WI38 (cell line): ENCODE measurements at regions not wholly inside any gene's neighbourhood (a gene's known extent, or its start where the extent isn't known, plus 50 kb on each side); places are given as distances from the start of the nearest gene placed in this dataset.

Experiments used
- H3K4me3 ChIP-seq: 2 replicates; pipeline ENCODE4 v1.5.1; 2011; ENCODE audit warnings: low read depth, mild to moderate bottlenecking, control low read depth, low read length
- TF ChIP-seq, protein P1 (sequence below): IDR thresholded peaks from 2 replicates; pipeline ENCODE4 v1.5.1; 2012; ENCODE audit warnings: low read depth, mild to moderate bottlenecking, control low read depth, low read length

DNA sequence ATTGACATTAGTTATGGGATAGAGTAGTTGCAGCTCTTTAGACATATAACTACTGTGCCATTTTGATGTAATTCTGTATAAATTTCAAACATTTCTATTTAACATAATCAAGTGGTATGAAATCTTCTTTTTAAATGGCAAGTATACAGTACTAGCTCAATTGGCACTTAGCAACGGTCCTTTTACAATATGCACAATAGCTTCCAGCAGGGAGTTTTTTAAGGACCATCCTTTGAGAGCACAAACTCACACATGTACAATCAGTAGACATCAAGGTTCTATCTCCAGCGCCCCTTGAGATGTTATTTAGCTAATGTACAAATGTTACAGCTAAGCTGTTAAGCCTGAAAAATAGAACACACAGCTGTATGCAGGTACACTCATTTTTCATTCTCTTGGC lies 480.7 kb downstream of the TFEC start:
- H3K4me3 ChIP-seq: no peak overlapping the region
- TF ChIP-seq, protein P1, sequence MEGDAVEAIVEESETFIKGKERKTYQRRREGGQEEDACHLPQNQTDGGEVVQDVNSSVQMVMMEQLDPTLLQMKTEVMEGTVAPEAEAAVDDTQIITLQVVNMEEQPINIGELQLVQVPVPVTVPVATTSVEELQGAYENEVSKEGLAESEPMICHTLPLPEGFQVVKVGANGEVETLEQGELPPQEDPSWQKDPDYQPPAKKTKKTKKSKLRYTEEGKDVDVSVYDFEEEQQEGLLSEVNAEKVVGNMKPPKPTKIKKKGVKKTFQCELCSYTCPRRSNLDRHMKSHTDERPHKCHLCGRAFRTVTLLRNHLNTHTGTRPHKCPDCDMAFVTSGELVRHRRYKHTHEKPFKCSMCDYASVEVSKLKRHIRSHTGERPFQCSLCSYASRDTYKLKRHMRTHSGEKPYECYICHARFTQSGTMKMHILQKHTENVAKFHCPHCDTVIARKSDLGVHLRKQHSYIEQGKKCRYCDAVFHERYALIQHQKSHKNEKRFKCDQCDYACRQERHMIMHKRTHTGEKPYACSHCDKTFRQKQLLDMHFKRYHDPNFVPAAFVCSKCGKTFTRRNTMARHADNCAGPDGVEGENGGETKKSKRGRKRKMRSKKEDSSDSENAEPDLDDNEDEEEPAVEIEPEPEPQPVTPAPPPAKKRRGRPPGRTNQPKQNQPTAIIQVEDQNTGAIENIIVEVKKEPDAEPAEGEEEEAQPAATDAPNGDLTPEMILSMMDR: no peak

DNA sequence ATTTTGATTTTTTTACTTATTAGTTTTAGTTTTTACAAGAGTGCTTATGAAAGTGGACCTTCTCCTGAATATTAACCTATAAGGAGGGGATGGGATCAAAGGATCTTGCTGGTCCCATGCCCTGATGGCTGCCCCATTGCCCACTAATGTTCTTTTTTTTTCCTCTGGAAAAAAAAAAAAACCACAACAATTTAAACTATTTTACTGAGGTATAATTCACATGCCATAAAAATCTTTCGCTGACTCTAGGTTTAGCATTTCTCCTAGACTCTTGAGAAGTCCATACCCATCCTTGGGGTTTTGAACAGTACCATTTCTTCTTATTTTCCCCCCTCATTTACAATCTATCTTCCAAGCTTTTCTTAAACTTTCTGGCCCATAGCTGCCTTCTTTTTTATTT lies 481.8 kb downstream of the TFEC start:
- TF ChIP-seq, protein P1: no peak
- no peak overlapping the region for H3K4me3 ChIP-seq

DNA sequence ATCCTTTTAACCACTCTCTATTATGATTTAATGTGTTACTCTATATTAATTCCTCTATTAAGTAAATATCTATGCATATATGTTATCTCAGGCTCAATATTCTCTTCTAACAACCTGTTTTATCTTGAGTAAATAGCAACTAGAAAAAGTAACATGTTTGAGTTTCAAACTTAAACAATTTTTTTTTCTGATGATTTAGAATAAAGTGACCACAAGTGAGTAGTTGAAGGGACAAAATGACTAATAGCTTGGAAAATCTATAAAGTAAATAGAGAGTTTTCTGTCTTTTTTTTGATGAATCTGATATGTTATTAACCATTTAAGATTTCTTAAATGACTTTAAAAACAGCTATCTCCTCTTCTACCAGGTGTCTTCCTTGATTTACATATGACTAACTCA lies 483.8 kb downstream of the TFEC start:
- TF ChIP-seq, protein P1: no peak
- no peak overlapping the region for H3K4me3 ChIP-seq

DNA sequence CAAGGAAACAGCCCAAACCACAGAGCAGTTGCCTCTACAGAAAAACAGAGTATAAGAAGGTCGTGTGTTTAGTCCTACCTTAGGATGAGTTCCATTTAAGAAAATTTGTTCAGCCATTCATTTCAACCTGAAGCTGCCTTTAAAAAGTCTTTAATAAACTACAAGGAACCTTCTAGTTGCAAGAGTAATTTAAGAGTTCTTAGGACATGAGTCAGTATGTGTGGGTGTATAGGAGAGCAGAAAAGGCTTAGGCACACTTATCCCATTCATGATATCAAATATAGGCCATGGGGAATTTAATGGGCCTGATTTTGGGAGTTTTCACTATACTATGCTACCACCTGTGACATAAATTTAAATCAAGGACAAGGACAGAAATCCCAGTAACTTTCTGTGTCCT lies 496.8 kb downstream of the TFEC start:
- no peak overlapping the region for H3K4me3 ChIP-seq
- TF ChIP-seq, protein P1: no peak

- no peak overlapping the region for H3K4me3 ChIP-seq
Observed at GRCh38 chr7:115526278-115526677, 504.3 kb downstream of the TFEC start.

GRCh38 chr7:115522174-115522573 lies 508.4 kb downstream of the TFEC start:
- TF ChIP-seq, protein P1: no peak
- no peak overlapping the region for H3K4me3 ChIP-seq

More at GRCh38 chr7:115526278-115526677, 504.3 kb downstream of the TFEC start:
- TF ChIP-seq, protein P1: no peak

- TF ChIP-seq, protein P1: no peak
- H3K4me3 ChIP-seq: no peak overlapping the region
Observed at GRCh38 chr7:115516341-115516740, 514.2 kb downstream of the TFEC start.
